ENCODE measurements at regions not wholly inside any gene's neighbourhood (a gene's known extent, or its start where the extent isn't known, plus 50 kb on each side); places are given as distances from the start of the nearest gene placed in this dataset.

DNA sequence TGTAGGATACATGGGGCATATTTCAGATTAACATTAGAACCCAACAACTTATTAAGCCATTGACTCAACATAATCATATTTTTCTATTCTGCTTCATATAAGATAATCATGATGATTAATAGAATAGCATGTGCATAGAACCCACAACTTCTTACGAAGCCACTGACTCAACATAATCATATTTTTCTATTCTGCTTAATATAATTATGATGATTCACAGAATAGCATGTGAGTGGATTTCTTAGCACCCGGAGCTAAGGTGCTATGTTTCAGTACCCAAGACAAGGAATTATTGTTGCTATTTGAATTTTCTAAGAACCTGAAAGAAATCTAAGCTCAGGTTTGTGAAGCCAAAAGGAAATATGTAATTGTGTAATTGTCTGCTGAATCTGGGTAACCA is 96.8 kb downstream of the TENT5A start:
- H3K4me3 ChIP-seq (ENCODE audit: low read length), result no peak overlapping the region
- H3K27ac ChIP-seq (ENCODE audit: low read length), result no peak overlapping the region
- H3K4me1 ChIP-seq (ENCODE audit: insufficient read depth, low read length), result no peaks in the 10 kb centered on the region
- no peaks in the 10 kb centered on the region for H3K36me3 ChIP-seq (ENCODE audit: insufficient read depth, low read depth, low read length)
- H3K9ac ChIP-seq (ENCODE audit: low read depth, low read length), result no peak overlapping the region
- no peaks in the 10 kb centered on the region for H3K9me3 ChIP-seq (ENCODE audit: insufficient read depth, low read depth, low read length)
- H3K27me3 ChIP-seq (ENCODE audit: insufficient read depth, low read length), result no peaks in the 10 kb centered on the region

DNA sequence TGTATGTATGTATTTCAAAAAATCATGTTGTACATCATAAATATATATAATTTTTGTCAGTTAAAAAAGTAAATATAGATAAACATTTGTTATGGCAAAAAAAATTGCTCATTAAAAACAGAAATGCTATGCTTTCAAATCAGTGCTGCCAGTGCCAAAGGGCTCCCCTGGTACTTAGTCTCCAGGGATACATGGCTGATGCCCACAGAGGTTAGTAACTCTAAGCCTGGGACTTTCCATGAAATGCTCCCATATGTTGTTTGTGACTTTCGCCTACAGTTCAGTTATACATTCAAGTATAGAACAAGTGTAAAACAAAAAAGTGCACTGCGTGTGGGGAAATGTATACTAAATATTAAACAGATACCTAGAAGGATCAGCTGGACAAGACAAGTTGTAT is 104.0 kb downstream of the TENT5A start:
- no peaks in the 10 kb centered on the region for H3K27me3 ChIP-seq (ENCODE audit: insufficient read depth, low read length)
- no peak overlapping the region for H3K4me3 ChIP-seq (ENCODE audit: low read length)
- H3K4me1 ChIP-seq (ENCODE audit: insufficient read depth, low read length), result no peaks in the 10 kb centered on the region
- H3K36me3 ChIP-seq (ENCODE audit: insufficient read depth, low read depth, low read length), result no peaks in the 10 kb centered on the region
- no peak overlapping the region for H3K27ac ChIP-seq (ENCODE audit: low read length)
- H3K9ac ChIP-seq (ENCODE audit: low read depth, low read length), result no peak overlapping the region
- H3K9me3 ChIP-seq (ENCODE audit: insufficient read depth, low read depth, low read length), result no peaks in the 10 kb centered on the region

DNA sequence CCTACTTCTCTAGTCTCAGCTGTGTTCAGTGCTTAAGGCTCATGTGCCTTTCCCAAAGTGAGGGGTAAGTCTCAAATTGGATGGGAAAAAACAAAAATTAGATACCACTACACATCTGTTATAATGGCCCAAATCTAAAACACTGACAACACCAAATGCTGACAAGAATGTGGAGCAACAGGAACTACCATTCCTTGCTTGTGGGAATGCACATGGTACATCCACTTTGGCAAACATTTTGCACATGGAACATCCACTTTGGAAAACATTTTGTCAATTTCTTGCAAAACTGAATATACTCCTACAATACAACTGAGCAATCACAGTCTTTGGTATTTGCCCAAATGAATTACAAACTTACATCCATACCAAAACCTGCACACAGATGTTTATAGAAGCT is 109.3 kb downstream of the TENT5A start:
- no peaks in the 10 kb centered on the region for H3K9me3 ChIP-seq (ENCODE audit: insufficient read depth, low read depth, low read length)
- H3K9ac ChIP-seq (ENCODE audit: low read depth, low read length), result no peak overlapping the region
- H3K4me3 ChIP-seq (ENCODE audit: low read length), result no peak overlapping the region
- no peaks in the 10 kb centered on the region for H3K4me1 ChIP-seq (ENCODE audit: insufficient read depth, low read length)
- no peaks in the 10 kb centered on the region for H3K36me3 ChIP-seq (ENCODE audit: insufficient read depth, low read depth, low read length)
- H3K27me3 ChIP-seq (ENCODE audit: insufficient read depth, low read length), result no peaks in the 10 kb centered on the region
- H3K27ac ChIP-seq (ENCODE audit: low read length), result no peak overlapping the region

DNA sequence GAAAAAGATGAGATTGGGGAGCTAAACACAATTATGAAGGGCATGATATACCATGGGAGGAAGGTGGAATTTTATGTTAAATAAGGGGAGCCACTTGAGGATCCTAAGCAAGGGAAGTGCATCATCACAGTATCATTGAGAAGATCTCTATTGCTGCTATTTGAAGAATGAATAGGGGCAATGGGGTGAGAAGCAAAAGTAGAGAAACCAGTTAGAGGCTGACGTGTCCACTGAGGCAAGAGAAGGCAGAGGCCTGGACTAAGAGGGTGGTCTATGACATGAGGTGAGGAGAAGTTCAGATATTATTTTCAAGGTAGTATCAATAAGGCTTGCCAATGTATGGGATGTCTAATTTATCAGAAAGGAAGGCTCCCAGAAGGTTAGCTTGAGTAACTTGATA is 111.6 kb downstream of the TENT5A start:
- Histone ChIP-seq H3K4me3 (ENCODE audit: low read length) (no peak overlapping the region), H3K27ac (ENCODE audit: low read length) (no peak overlapping the region), H3K27me3 (ENCODE audit: insufficient read depth, low read length) (no peaks in the 10 kb centered on the region), H3K9me3 (ENCODE audit: insufficient read depth, low read depth, low read length) (no peaks in the 10 kb centered on the region), H3K9ac (ENCODE audit: low read depth, low read length) (no peak overlapping the region), H3K36me3 (ENCODE audit: insufficient read depth, low read depth, low read length) (no peaks in the 10 kb centered on the region), H3K4me1 (ENCODE audit: insufficient read depth, low read length) (no peaks in the 10 kb centered on the region)

DNA sequence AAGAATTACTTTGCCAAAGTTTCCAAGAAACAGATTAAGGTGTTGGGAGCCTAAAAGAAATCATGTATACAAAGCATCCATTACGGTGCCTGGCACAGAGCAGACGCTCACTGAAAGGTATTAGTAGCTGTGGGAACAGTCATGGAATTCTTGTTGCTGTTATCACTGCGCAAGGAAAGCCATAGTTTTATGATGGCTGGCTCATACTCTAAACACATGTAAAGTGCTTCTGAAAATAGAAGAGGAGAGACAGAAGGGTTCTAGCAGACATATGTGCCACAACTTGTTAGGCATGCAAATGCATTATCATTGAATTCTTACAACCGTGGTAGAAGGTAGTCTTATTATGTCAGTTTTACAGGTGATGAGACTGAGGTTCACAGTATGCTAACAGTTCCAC is 112.4 kb downstream of the TENT5A start:
- H3K4me3 ChIP-seq (ENCODE audit: low read length), result no peak overlapping the region
- no peaks in the 10 kb centered on the region for H3K27me3 ChIP-seq (ENCODE audit: insufficient read depth, low read length)
- H3K36me3 ChIP-seq (ENCODE audit: insufficient read depth, low read depth, low read length), result no peaks in the 10 kb centered on the region
- no peak overlapping the region for H3K27ac ChIP-seq (ENCODE audit: low read length)
- H3K9ac ChIP-seq (ENCODE audit: low read depth, low read length), result no peak overlapping the region
- H3K9me3 ChIP-seq (ENCODE audit: insufficient read depth, low read depth, low read length), result no peaks in the 10 kb centered on the region
- H3K4me1 ChIP-seq (ENCODE audit: insufficient read depth, low read length), result no peaks in the 10 kb centered on the region

DNA sequence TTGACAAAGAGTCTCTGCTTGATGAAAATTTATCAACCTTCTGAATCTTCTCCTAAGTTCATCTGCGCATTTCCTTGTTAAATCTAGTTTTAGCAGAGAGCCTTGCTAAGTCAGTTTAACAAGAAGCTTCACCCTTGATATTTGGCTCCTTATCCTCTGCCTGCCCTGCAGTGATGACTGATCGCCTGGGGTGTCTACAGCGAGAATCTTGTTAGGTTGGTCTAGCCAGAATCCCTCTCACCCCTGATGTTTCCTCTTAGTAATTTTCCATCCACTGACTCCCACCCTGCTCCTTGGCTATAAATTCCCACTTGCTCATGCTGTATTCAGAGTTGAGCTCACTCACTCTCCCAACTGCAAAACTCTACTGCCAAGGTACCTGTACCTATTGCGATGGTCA is 114.1 kb downstream of the TENT5A start:
- no peak overlapping the region for H3K4me3 ChIP-seq (ENCODE audit: low read length)
- H3K9ac ChIP-seq (ENCODE audit: low read depth, low read length), result no peak overlapping the region
- H3K36me3 ChIP-seq (ENCODE audit: insufficient read depth, low read depth, low read length), result no peaks in the 10 kb centered on the region
- no peaks in the 10 kb centered on the region for H3K27me3 ChIP-seq (ENCODE audit: insufficient read depth, low read length)
- no peak overlapping the region for H3K27ac ChIP-seq (ENCODE audit: low read length)
- no peaks in the 10 kb centered on the region for H3K4me1 ChIP-seq (ENCODE audit: insufficient read depth, low read length)
- H3K9me3 ChIP-seq (ENCODE audit: insufficient read depth, low read depth, low read length), result no peaks in the 10 kb centered on the region

DNA sequence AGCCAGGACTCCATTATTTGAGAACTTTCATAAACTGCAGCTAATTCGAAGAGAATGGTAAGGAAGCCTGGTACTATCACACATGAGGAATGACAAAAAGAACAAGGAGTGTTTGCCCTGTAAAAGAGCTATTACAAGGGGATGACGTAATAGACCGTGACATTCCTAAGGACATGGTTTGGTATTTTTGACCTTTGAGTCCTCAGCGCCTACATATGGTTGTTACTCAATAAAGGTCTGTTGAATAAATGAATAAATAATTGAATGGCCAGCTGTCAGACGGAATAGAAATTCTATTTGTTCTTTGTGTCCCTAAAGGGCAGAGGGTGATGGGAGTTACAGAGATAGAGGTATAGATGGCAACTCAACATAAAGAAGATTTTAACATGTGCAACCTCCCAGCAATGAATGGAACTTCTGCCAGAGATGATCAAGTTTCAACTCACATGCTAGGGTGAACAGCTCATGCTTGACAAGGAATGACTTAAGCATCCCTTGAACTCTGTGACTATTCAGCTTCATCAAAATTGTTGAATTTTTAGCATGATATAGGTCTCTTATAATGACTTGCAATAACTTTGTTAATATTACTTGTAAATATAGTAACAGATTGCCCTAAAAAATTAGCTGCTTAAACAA is 115.4 kb downstream of the TENT5A start:
- Histone ChIP-seq H3K27ac (ENCODE audit: low read length) (no peak overlapping the region), H3K27me3 (ENCODE audit: insufficient read depth, low read length) (no peaks in the 10 kb centered on the region), H3K9ac (ENCODE audit: low read depth, low read length) (no peak overlapping the region), H3K9me3 (ENCODE audit: insufficient read depth, low read depth, low read length) (no peaks in the 10 kb centered on the region), H3K36me3 (ENCODE audit: insufficient read depth, low read depth, low read length) (no peaks in the 10 kb centered on the region), H3K4me1 (ENCODE audit: insufficient read depth, low read length) (no peaks in the 10 kb centered on the region), H3K4me3 (ENCODE audit: low read length) (no peak overlapping the region)

DNA sequence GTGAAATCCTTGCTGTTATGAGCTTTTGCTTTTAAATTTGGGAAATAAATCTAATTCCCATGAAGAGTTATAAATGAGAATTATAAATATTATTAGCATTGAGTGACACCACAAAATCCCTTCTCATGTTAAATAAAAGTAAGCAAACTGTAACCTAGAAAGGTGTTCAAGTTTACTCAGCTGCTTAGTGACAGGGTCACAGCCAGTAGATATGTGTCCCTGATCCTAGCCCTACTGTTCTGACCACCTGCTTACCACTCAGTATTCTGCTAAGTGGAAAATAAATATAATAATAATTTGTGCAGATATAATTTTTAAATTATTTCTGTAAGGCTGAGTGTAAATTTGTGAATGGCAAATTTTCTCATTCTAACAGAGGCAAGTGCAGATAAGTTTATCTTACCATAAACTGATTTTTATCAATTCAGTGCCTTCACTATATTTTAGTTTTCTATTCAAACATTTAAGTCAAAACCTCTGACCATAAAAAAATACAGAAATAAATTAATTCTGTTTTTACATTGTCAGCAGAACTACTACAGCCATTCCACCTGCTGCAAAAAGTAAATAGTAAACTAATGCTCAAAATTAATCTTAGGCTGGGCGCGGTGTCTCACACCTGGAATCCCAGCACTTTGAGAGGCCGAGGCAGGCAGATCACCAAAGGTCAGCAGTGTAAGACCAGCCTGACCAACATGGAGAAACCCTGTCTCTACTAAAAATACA is 118.2 kb downstream of the TENT5A start:
- no peak overlapping the region for H3K4me3 ChIP-seq (ENCODE audit: low read length)
- H3K9ac ChIP-seq (ENCODE audit: low read depth, low read length), result no peak overlapping the region
- H3K27ac ChIP-seq (ENCODE audit: low read length), result no peak overlapping the region
- peaks cover 16% of the 10 kb centered on the region; the same call in 1 of the 2 replicates for H3K9me3 ChIP-seq (ENCODE audit: insufficient read depth, low read depth, low read length)
- H3K4me1 ChIP-seq (ENCODE audit: insufficient read depth, low read length), result no peaks in the 10 kb centered on the region
- H3K27me3 ChIP-seq (ENCODE audit: insufficient read depth, low read length), result no peaks in the 10 kb centered on the region
- no peaks in the 10 kb centered on the region for H3K36me3 ChIP-seq (ENCODE audit: insufficient read depth, low read depth, low read length)

DNA sequence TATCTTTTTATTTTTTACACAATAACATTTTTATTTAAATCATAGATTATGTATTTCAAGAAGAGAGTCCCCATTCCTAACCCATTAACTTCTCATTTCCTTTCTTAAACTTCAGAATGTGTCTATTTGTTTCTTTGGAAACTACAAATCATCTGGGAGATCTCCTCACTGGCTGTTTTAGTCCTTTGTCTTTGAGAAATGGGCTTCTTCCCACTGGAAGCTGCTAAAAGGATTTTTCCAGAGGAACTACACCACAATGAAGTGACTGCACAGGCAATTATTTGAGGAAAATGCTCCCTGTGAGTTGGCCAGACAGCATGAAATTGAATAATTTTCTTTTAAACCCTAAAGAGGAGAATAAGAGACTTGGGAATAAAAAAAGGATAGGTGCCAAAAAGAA is 119.1 kb downstream of the TENT5A start:
- Histone ChIP-seq H3K27ac (ENCODE audit: low read length) (no peak overlapping the region), H3K9me3 (ENCODE audit: insufficient read depth, low read depth, low read length) (peaks cover 16% of the 10 kb centered on the region; the same call in 1 of the 2 replicates), H3K4me3 (ENCODE audit: low read length) (no peak overlapping the region), H3K4me1 (ENCODE audit: insufficient read depth, low read length) (no peaks in the 10 kb centered on the region), H3K36me3 (ENCODE audit: insufficient read depth, low read depth, low read length) (no peaks in the 10 kb centered on the region), H3K9ac (ENCODE audit: low read depth, low read length) (no peak overlapping the region), H3K27me3 (ENCODE audit: insufficient read depth, low read length) (no peaks in the 10 kb centered on the region)

DNA sequence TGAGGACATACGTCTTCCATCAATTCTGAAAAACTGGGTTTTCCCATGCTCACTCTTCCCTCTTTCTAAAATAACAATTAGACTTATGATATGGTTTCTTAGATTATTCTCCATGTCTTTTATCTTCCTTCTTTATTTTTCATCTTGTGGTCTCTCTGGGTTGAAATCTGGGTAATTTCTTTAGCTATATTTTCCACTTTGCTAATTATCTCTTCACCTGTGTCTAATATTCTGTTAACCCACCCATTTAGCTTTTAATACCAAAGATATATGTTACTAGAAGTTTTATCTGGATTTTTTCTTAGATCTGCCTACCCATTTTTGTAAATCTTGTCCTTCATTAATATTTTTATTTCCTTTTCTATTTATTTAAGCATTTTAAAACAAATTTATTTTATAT is 121.8 kb downstream of the TENT5A start:
- no peak overlapping the region for H3K4me3 ChIP-seq (ENCODE audit: low read length)
- peaks cover 16% of the 10 kb centered on the region; the same call in 1 of the 2 replicates for H3K9me3 ChIP-seq (ENCODE audit: insufficient read depth, low read depth, low read length)
- H3K27ac ChIP-seq (ENCODE audit: low read length), result no peak overlapping the region
- H3K36me3 ChIP-seq (ENCODE audit: insufficient read depth, low read depth, low read length), result no peaks in the 10 kb centered on the region
- H3K27me3 ChIP-seq (ENCODE audit: insufficient read depth, low read length), result no peaks in the 10 kb centered on the region
- no peaks in the 10 kb centered on the region for H3K4me1 ChIP-seq (ENCODE audit: insufficient read depth, low read length)
- H3K9ac ChIP-seq (ENCODE audit: low read depth, low read length), result no peak overlapping the region

DNA sequence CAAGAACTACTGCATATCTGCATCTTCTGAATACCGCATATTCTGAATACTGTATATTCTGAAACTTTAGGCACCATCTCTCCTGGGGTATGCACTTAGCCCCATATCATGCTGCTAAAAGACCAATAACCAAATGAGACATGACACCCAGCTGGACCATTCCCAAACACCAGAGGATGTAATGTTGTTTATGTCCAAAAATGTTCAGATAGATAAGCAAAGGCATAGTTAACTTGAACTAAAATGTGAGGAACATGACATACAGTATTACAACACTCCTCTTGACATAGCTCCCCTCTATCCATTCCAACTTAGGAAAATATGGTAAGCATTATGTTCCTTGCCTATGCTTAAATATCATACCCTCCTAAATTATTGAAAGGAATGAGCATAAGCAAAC is 127.3 kb downstream of the TENT5A start:
- Histone ChIP-seq H3K4me3 (ENCODE audit: low read length) (no peak overlapping the region), H3K9ac (ENCODE audit: low read depth, low read length) (no peak overlapping the region), H3K9me3 (ENCODE audit: insufficient read depth, low read depth, low read length) (peaks cover 3% of the 10 kb centered on the region; the same call in 1 of the 2 replicates), H3K36me3 (ENCODE audit: insufficient read depth, low read depth, low read length) (no peaks in the 10 kb centered on the region), H3K27ac (ENCODE audit: low read length) (no peak overlapping the region), H3K4me1 (ENCODE audit: insufficient read depth, low read length) (no peaks in the 10 kb centered on the region), H3K27me3 (ENCODE audit: insufficient read depth, low read length) (no peaks in the 10 kb centered on the region)

DNA sequence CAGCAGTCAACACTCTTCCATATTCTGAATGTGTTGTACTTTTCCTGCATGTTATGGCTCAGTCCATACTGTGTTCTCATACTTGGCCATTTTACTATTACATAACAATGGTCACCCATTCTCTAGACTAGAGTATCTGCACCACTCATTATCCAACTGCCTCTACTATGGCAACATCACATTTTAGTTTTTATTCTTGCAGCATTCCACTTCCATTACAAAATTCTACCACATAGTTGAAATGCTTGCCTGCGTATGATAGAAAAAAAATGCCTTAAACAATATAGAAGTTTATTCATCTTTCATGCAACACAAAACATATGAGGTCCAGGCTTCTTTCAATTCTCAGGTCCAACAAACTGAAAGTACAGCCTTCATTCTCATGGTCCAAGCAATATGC is 128.0 kb downstream of the TENT5A start:
- H3K9ac ChIP-seq (ENCODE audit: low read depth, low read length), result no peak overlapping the region
- no peaks in the 10 kb centered on the region for H3K36me3 ChIP-seq (ENCODE audit: insufficient read depth, low read depth, low read length)
- H3K9me3 ChIP-seq (ENCODE audit: insufficient read depth, low read depth, low read length), result peaks cover under 1% of the 10 kb centered on the region; the same call in 1 of the 2 replicates
- no peak overlapping the region for H3K27ac ChIP-seq (ENCODE audit: low read length)
- no peaks in the 10 kb centered on the region for H3K27me3 ChIP-seq (ENCODE audit: insufficient read depth, low read length)
- H3K4me1 ChIP-seq (ENCODE audit: insufficient read depth, low read length), result no peaks in the 10 kb centered on the region
- H3K4me3 ChIP-seq (ENCODE audit: low read length), result no peak overlapping the region
